Gastrocnemius medialis (tissue), 4 donors: ENCODE measurements at regions not wholly inside any gene's neighbourhood (a gene's known extent, or its start where the extent isn't known, plus 50 kb on each side); places are given as distances from the start of the nearest gene placed in this dataset.

Source experiments
- POLR2A ChIP-seq, 2 donors: fragments of 450-650 bp; IDR thresholded peaks; one replicate each; pipeline ENCODE4 v1.6.1; 2017; ENCODE audit warnings: antibody characterized with exemption in 2 of 2, mild to moderate bottlenecking in 2 of 2, moderate library complexity in 2 of 2
- TF ChIP-seq, protein P1 (sequence below), 5 experiments: fragments of 450-650 bp in 3 of 5; fragments of 200-600 bp in 2 of 5; sonication (generic) in 2 of 5; IDR thresholded peaks in 4 of 5; conservative IDR thresholded peaks in 1 of 5; 1 replicate in 4 of 5; 2 replicates in 1 of 5; pipeline ENCODE4 v1.5.1; 2016 to 2019; ENCODE audit warnings: antibody characterized with exemption in 5 of 5, mild to moderate bottlenecking in 3 of 5, moderate library complexity in 3 of 5

- TF ChIP-seq, protein P1, sequence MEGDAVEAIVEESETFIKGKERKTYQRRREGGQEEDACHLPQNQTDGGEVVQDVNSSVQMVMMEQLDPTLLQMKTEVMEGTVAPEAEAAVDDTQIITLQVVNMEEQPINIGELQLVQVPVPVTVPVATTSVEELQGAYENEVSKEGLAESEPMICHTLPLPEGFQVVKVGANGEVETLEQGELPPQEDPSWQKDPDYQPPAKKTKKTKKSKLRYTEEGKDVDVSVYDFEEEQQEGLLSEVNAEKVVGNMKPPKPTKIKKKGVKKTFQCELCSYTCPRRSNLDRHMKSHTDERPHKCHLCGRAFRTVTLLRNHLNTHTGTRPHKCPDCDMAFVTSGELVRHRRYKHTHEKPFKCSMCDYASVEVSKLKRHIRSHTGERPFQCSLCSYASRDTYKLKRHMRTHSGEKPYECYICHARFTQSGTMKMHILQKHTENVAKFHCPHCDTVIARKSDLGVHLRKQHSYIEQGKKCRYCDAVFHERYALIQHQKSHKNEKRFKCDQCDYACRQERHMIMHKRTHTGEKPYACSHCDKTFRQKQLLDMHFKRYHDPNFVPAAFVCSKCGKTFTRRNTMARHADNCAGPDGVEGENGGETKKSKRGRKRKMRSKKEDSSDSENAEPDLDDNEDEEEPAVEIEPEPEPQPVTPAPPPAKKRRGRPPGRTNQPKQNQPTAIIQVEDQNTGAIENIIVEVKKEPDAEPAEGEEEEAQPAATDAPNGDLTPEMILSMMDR (IDR thresholded peaks at IDR 0.05 in 4 of 5, conservative IDR thresholded peaks at IDR 0.05 in 1 of 5), result no peak
- no peak for TF ChIP-seq POLR2A (IDR thresholded peaks at IDR 0.05)
These were observed 408.2 kb downstream of the TSN start for GRCh38 chr2:122163617-122164016.
